ENCODE measurements at regions not wholly inside any gene's neighbourhood (a gene's known extent, or its start where the extent isn't known, plus 50 kb on each side); places are given as distances from the start of the nearest gene placed in this dataset.

DNA sequence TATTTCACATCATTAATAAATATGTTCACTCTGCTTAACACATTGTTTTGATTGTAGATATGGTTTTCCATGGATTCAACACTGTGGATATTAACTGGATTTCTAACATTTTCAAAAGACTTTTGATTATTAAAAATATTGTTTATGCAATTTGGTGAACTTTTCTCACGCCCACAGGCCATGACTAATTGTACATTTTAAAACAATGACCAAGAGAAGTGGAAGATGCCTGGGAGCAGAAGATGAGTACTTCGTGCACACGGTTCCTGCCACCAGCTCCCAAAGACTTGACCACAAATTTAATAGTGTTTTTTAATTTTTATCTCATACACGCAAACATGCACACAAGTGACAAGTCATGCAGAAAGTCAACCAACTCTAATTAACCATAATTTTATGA, 451.0 kb upstream of the ADARB2 start:
- Histone ChIP-seq H3K9me3 (peaks cover 0 to 9% of the 10 kb centered on the region in 2 donors), H3K36me3 (no peaks in the 10 kb centered on the region), H3K4me1 (no peaks in the 10 kb centered on the region), H3K27ac (no peak overlapping the region), H3K27me3 (no peaks in the 10 kb centered on the region), H3K4me3 (no peak overlapping the region)
- ATAC-seq (no peak), DNase-seq (no peak)
- TF ChIP-seq, protein P1, sequence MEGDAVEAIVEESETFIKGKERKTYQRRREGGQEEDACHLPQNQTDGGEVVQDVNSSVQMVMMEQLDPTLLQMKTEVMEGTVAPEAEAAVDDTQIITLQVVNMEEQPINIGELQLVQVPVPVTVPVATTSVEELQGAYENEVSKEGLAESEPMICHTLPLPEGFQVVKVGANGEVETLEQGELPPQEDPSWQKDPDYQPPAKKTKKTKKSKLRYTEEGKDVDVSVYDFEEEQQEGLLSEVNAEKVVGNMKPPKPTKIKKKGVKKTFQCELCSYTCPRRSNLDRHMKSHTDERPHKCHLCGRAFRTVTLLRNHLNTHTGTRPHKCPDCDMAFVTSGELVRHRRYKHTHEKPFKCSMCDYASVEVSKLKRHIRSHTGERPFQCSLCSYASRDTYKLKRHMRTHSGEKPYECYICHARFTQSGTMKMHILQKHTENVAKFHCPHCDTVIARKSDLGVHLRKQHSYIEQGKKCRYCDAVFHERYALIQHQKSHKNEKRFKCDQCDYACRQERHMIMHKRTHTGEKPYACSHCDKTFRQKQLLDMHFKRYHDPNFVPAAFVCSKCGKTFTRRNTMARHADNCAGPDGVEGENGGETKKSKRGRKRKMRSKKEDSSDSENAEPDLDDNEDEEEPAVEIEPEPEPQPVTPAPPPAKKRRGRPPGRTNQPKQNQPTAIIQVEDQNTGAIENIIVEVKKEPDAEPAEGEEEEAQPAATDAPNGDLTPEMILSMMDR (IDR thresholded peaks at IDR 0.05): no peak
- intact Hi-C loops (cut with DNase I): no loop called here

GRCh38 chr10:2173327-2173726, 436.0 kb upstream of the ADARB2 start:
- ATAC-seq: no peak
- TF ChIP-seq, protein P1 (IDR thresholded peaks at IDR 0.05): no peak
- H3K4me3 ChIP-seq: no peak overlapping the region
- no peaks in the 10 kb centered on the region for H3K36me3 ChIP-seq
- peak in 2 of 4 donors; percentile 9 to 12 for DNase-seq
- no peaks in the 10 kb centered on the region for H3K27me3 ChIP-seq
- no peaks in the 10 kb centered on the region for H3K4me1 ChIP-seq
- peaks cover 0 to 3% of the 10 kb centered on the region in 2 donors for H3K9me3 ChIP-seq
- H3K27ac ChIP-seq: no peak overlapping the region
- intact Hi-C loops (cut with DNase I): no loop called here

GRCh38 chr10:2165771-2166460, 428.6 kb upstream of the ADARB2 start:
- Histone ChIP-seq H3K9me3 (peaks cover 0 to 4% of the 10 kb centered on the region in 2 donors), H3K27me3 (no peaks in the 10 kb centered on the region), H3K4me1 (no peaks in the 10 kb centered on the region), H3K4me3 (no peak overlapping the region), H3K27ac (no peak overlapping the region), H3K36me3 (no peaks in the 10 kb centered on the region)
- intact Hi-C loops (cut with DNase I): no loop called here
- no peak for ATAC-seq
- TF ChIP-seq, protein P1 (IDR thresholded peaks at IDR 0.05): no peak
- DNase-seq: peak in 1 of 4 donors; percentile 8

- Histone ChIP-seq H3K4me3 (no peak overlapping the region), H3K27ac (no peak overlapping the region), H3K9me3 (no peaks in the 10 kb centered on the region), H3K27me3 (no peaks in the 10 kb centered on the region), H3K36me3 (no peaks in the 10 kb centered on the region), H3K4me1 (no peaks in the 10 kb centered on the region)
- ATAC-seq: no peak
- intact Hi-C loops (cut with DNase I): no loop called here
- DNase-seq: no peak
- TF ChIP-seq, protein P1 (IDR thresholded peaks at IDR 0.05): no peak
Measured at GRCh38 chr10:2150288-2150687, 413.0 kb upstream of the ADARB2 start.

GRCh38 chr10:2145926-2146478, 408.7 kb upstream of the ADARB2 start:
- no peaks in the 10 kb centered on the region for H3K27me3 ChIP-seq
- DNase-seq: no peak
- TF ChIP-seq, protein P1 (IDR thresholded peaks at IDR 0.05): no peak
- H3K36me3 ChIP-seq: no peaks in the 10 kb centered on the region
- no peak overlapping the region for H3K27ac ChIP-seq
- H3K4me1 ChIP-seq: no peaks in the 10 kb centered on the region
- no peaks in the 10 kb centered on the region for H3K9me3 ChIP-seq
- intact Hi-C loops (cut with DNase I): no loop called here
- H3K4me3 ChIP-seq: no peak overlapping the region
- no peak for ATAC-seq
